HFFc6 (cell line): ENCODE measurements at regions not wholly inside any gene's neighbourhood (a gene's known extent, or its start where the extent isn't known, plus 50 kb on each side); places are given as distances from the start of the nearest gene placed in this dataset.

Experiments
- DNase-seq: peaks from one replicate; pipeline ENCODE4 v3.0.0-alpha.2; 2018
- H3K27ac Mint-ChIP-seq: 2 replicates; pipeline ENCODE4 v1.8.0; 2020; ENCODE audit warnings: mild to moderate bottlenecking, mixed read lengths
- H3K27me3 Mint-ChIP-seq: 2 replicates; pipeline ENCODE4 v1.8.0; 2021; ENCODE audit warnings: mild to moderate bottlenecking, moderate library complexity, mixed read lengths; ENCODE audit not compliant: insufficient read depth
- H3K36me3 Mint-ChIP-seq: 2 replicates; pipeline ENCODE4 v1.8.0; 2021; ENCODE audit warnings: low read depth, mixed read lengths
- H3K4me1 Mint-ChIP-seq: 2 replicates; pipeline ENCODE4 v1.8.0; 2020; ENCODE audit warnings: low read depth, mixed read lengths
- H3K4me3 Mint-ChIP-seq: 2 replicates; pipeline ENCODE4 v1.8.0; 2020; ENCODE audit warnings: mild to moderate bottlenecking, moderate library complexity, mixed read lengths
- H3K9me3 Mint-ChIP-seq: 2 replicates; pipeline ENCODE4 v1.8.0; 2020; ENCODE audit warnings: mild to moderate bottlenecking, mixed read lengths
- TF ChIP-seq, protein P1 (sequence below): fragments of 200-600 bp; sonication (generic); IDR thresholded peaks from 2 replicates; pipeline ENCODE4 v1.5.0; 2021; ENCODE audit warnings: antibody characterized with exemption, mild to moderate bottlenecking

DNA sequence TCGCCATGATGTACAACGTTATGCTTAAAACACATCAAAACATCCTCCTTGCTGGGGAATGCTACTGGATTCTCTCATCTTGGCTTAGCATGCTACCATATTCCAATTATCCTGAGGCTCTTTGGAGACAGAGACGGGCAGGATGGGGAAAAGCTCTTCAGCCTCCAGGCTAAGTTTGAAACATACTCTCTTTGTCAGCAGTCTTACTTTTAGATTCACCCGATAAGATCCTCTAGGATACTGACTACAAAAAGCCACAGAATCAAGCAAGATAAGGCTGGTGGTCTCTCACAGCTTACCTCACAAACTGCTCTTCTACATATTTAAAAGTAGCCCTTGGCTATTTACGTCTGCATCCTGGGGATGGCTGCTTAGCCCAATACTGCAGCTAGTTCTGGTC, 72.8 kb upstream of the LRCH1 start:
- Mint-ChIP-seq H3K9me3 (peaks cover 17% of the 10 kb centered on the region), H3K36me3 (peaks cover 6% of the 10 kb centered on the region), H3K4me1 (peaks cover 21% of the 10 kb centered on the region; the same call in 1 of the 2 replicates), H3K27me3 (peaks cover 3% of the 10 kb centered on the region), H3K27ac (no peak overlapping the region), H3K4me3 (no peak overlapping the region)
- TF ChIP-seq, protein P1, sequence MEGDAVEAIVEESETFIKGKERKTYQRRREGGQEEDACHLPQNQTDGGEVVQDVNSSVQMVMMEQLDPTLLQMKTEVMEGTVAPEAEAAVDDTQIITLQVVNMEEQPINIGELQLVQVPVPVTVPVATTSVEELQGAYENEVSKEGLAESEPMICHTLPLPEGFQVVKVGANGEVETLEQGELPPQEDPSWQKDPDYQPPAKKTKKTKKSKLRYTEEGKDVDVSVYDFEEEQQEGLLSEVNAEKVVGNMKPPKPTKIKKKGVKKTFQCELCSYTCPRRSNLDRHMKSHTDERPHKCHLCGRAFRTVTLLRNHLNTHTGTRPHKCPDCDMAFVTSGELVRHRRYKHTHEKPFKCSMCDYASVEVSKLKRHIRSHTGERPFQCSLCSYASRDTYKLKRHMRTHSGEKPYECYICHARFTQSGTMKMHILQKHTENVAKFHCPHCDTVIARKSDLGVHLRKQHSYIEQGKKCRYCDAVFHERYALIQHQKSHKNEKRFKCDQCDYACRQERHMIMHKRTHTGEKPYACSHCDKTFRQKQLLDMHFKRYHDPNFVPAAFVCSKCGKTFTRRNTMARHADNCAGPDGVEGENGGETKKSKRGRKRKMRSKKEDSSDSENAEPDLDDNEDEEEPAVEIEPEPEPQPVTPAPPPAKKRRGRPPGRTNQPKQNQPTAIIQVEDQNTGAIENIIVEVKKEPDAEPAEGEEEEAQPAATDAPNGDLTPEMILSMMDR: no peak
- no peak for DNase-seq

DNA sequence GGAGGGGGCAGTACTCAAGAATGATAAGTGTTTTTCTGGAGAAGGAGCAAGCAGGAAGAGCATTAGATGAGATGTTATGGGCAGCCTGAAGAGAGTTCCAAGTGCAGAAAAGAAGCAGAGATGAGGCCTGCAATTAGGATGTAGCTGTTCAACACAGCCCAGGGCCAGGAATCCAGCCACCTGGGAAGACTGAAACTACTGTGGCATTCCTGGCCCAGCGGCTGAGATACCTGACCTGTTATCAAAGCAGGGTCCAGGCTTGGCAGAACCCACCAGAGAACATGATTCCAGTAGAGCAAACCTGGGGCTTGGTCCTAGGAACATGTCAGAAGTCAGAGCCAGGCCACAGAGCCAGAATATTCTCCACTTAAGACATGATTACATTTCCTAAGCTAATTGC, 73.3 kb upstream of the LRCH1 start:
- H3K4me1 Mint-ChIP-seq: peaks cover 21% of the 10 kb centered on the region; the same call in 1 of the 2 replicates
- TF ChIP-seq, protein P1: no peak
- no peak overlapping the region for H3K27ac Mint-ChIP-seq
- H3K36me3 Mint-ChIP-seq: peaks cover 5% of the 10 kb centered on the region
- peaks cover 12% of the 10 kb centered on the region for H3K9me3 Mint-ChIP-seq
- no peak overlapping the region for H3K4me3 Mint-ChIP-seq
- H3K27me3 Mint-ChIP-seq: peaks cover 3% of the 10 kb centered on the region
- no peak for DNase-seq

DNA sequence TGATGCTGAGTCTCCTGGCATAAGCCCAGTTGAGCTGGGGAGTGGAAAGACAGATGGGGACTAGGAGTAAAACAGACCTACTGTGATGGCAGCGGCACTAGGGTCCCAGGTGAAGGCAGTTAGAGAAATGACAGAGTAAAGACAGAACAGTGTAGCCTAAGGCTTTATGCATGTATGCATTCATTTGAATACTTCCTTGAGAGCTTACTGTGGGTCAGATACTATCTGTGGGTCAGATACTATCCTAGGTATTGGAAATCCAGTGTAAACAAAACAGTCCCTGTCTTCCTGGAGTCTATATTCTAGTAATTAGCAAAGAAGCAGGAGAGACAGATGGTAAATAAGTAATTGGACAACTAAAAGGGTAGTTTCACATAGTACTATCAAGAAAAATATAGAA, 73.7 kb upstream of the LRCH1 start:
- TF ChIP-seq, protein P1: no peak
- no peak for DNase-seq
- H3K4me3 Mint-ChIP-seq: no peak overlapping the region
- peaks cover 21% of the 10 kb centered on the region; the same call in 1 of the 2 replicates for H3K4me1 Mint-ChIP-seq
- peaks cover 8% of the 10 kb centered on the region; the same call in 1 of the 2 replicates for H3K9me3 Mint-ChIP-seq
- H3K27me3 Mint-ChIP-seq: peaks cover 3% of the 10 kb centered on the region
- H3K27ac Mint-ChIP-seq: no peak overlapping the region
- H3K36me3 Mint-ChIP-seq: peaks cover under 1% of the 10 kb centered on the region; the same call in 1 of the 2 replicates

DNA sequence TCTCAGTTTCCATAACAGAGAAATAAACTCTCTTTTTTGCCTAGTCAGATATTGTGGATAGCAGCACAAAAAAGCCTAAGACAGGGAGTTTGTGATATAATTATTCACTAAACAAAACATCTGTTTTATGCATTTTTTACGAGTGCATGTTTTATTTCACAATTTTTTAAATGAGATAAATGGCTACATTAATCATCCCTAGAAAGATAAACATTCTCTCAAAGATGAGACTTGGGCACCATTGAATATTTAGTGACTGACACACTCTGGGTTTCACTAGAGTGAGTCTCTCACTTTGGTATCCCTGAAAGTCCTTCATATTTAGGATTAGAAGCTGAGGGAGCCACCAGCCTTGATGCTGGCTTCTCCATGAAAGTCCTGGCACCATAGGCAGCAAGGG, 74.3 kb upstream of the LRCH1 start:
- Mint-ChIP-seq H3K27ac (no peak overlapping the region), H3K27me3 (peaks cover 3% of the 10 kb centered on the region), H3K9me3 (peaks cover 2% of the 10 kb centered on the region; the same call in 1 of the 2 replicates), H3K4me3 (no peak overlapping the region), H3K36me3 (no peaks in the 10 kb centered on the region), H3K4me1 (peaks cover 21% of the 10 kb centered on the region; the same call in 1 of the 2 replicates)
- DNase-seq: no peak
- TF ChIP-seq, protein P1: no peak

DNA sequence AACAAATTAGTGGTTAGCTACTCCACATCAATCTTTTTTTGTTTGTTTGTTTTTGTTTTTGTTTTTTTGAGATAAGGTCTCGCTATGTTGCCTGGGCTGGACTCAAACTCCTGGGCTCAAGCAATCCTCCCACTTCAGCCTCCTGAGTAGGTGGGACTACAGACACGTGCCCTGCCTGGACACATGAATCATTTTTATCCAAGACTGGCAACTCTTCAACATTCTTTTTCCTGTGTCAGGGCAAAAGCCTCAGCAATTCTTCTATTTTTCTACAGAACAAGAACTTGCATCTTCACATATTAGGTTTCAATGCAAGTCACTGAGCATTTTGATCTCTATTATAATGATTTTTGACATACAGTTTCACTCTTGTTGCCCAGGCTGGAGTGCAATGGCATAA, 76.8 kb upstream of the LRCH1 start:
- Mint-ChIP-seq H3K27ac (no peak overlapping the region), H3K36me3 (no peaks in the 10 kb centered on the region), H3K27me3 (no peaks in the 10 kb centered on the region; the same call in 1 of the 2 replicates), H3K4me1 (peaks cover 21% of the 10 kb centered on the region; the same call in 1 of the 2 replicates), H3K4me3 (no peak overlapping the region), H3K9me3 (no peaks in the 10 kb centered on the region)
- TF ChIP-seq, protein P1: no peak
- no peak for DNase-seq
